ENCODE measurements at regions not wholly inside any gene's neighbourhood (a gene's known extent, or its start where the extent isn't known, plus 50 kb on each side); places are given as distances from the start of the nearest gene placed in this dataset.

- no peak for TF ChIP-seq E4F1 (CRISPR knock-in tag; IDR thresholded peaks at IDR 0.05; ENCODE audit: borderline replicate concordance)
- no peak for TF ChIP-seq CC2D1A (IDR thresholded peaks at IDR 0.05)
These were observed 780.4 kb downstream of the TBL1XR1 start (continued) for GRCh38 chr3:176416870-176417269.

- intact Hi-C loops (cut with micrococcal nuclease) (no loop called here), in situ Hi-C loops (cut with MboI) (no loop called here)
- H2AFZ ChIP-seq (ENCODE audit: low read depth, low read length): no peak overlapping the region
- H3K4me2 ChIP-seq (ENCODE audit: insufficient read depth, low read length): no peak overlapping the region
- ATAC-seq (no peak), FAIRE-seq (no peak), DNase-seq (ENCODE audit: extremely low read depth in 1 of 4, low spot score in 3 of 4) (no peak)
- no peaks in the 10 kb centered on the region; the same call in 1 of the 2 replicates for H3K9me3 ChIP-seq (replicated peaks; ENCODE audit: control insufficient read depth, insufficient read depth, low read depth, low read length)
- BruUV-seq (replicated peaks): no TSS peak
- no peaks in the 10 kb centered on the region for H3K79me2 ChIP-seq (ENCODE audit: control insufficient read depth, insufficient read depth, low read length)
- no peaks in the 10 kb centered on the region for H3K9me1 ChIP-seq (ENCODE audit: control insufficient read depth, insufficient read depth, low read length)
- H3K27ac ChIP-seq (ENCODE audit: extremely low read depth, low read depth, low read length): no peak overlapping the region
- CTCF ChIA-PET (ENCODE audit: low intra/inter-chr PET ratio): no interaction called here
- H3K36me3 ChIP-seq (ENCODE audit: control insufficient read depth, insufficient read depth, low read length): no peaks in the 10 kb centered on the region
- no peak overlapping the region for H3K4me3 ChIP-seq
- H3K4me1 ChIP-seq (replicated peaks in 1 of 2; ENCODE audit: control insufficient read depth in 2 of 2, insufficient read depth in 2 of 2, low read length in 2 of 2): no peaks in the 10 kb centered on the region
- WGBS (ENCODE audit: insufficient coverage, low coverage, missing lambda C conversion rate): 2% methylated on average over 4 of the region's 4 CpGs
- H3K27me3 ChIP-seq (ENCODE audit: control insufficient read depth in 2 of 2, insufficient read depth in 2 of 2, low read length in 2 of 2): no peaks in the 10 kb centered on the region
- no peak overlapping the region for H3K9ac ChIP-seq (ENCODE audit: insufficient read depth in 1 of 2, low read depth in 2 of 2, low read length in 2 of 2)
- POLR2A ChIA-PET: no interaction called here
- H4K20me1 ChIP-seq (replicated peaks; ENCODE audit: control insufficient read depth, insufficient read depth, low read length): no peaks in the 10 kb centered on the region
- TF ChIP-seq ZNF444 (CRISPR knock-in tag; IDR thresholded peaks at IDR 0.05) (no peak), RB1 (IDR thresholded peaks at IDR 0.05; ENCODE audit: low read depth) (no peak), KLF16 (IDR thresholded peaks at IDR 0.05) (no peak), ZFX (CRISPR knock-in tag; IDR thresholded peaks at IDR 0.05) (no peak), SMAD3 (CRISPR knock-in tag; conservative IDR thresholded peaks at IDR 0.05) (no peak), AFF1 (IDR thresholded peaks at IDR 0.05; ENCODE audit: low read depth in 1 of 2, partially characterized antibody in 2 of 2) (no peak), ZNF76 (CRISPR knock-in tag; IDR thresholded peaks at IDR 0.05; ENCODE audit: borderline replicate concordance) (no peak), MNT (conservative IDR thresholded peaks at IDR 0.05) (no peak), TCFL5 (CRISPR knock-in tag; conservative IDR thresholded peaks at IDR 0.05) (no peak), NFRKB (IDR thresholded peaks at IDR 0.05; ENCODE audit: low read depth) (no peak), ASH1L (IDR thresholded peaks at IDR 0.05; ENCODE audit: borderline replicate concordance, low read depth, partially characterized antibody) (no peak), ZBTB7A (IDR thresholded peaks at IDR 0.05; ENCODE audit: borderline replicate concordance, control insufficient read depth, low read depth, low read length) (no peak)
These were observed 781.5 kb downstream of the TBL1XR1 start for GRCh38 chr3:176415661-176416295.

Data from K562 (cell line).